ENCODE measurements at regions not wholly inside any gene's neighbourhood (a gene's known extent, or its start where the extent isn't known, plus 50 kb on each side); places are given as distances from the start of the nearest gene placed in this dataset.

GRCh38 chr10:8577686-8578085 is 523.2 kb downstream of the GATA3 start:
- DNase-seq: peak; percentile 85

DNA sequence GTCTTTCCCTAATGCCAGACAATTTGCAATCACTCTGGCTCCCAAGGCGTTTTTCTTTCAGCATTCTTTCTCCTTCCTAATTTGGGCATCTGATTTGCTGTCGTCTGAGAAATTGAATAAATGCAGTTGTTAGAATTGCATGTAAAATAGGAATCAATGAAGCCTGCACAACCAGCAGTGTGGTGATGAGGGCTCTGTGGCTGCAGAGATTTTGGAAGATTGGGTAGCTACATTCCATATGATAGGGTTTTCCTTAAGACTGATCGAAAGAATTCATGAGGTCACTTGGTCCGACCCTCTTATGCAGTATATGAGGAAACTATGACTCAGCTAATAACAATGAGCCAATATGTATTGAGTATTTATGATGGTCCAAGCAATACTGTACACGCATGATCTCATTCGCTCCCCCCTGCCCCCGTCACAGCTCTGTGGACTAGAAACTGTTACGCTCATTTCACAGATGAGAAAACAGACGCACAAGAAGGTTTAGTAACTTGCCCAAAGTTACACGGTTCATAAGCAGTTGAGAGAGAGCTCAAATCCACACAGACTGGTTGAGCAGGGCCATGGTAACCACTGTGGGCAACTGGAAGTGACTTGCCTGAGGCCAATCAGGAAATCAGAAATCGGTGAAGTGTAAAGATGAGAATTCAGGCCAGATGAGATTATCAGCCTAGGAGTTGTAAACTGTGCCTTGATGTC is 527.2 kb downstream of the GATA3 start:
- no peak for DNase-seq

DNA sequence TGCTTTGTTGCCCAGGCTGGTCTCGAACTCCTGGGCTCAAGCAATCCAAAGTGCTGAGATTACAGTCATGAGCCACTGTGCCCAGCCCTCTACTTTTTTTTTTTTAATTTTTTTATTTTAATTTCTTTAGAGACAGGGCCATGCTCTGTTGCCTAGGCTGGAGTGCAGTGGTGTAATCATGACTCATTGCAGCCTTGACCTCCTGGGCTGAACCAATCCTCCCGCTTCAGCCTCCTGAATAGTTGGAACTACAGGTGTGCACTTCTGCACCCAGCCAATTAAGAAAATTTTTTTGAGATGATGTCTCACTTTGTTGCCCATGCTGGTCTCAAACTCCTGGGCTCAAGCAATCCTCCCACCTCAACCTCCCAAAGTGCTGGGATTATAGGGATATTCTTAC is 528.6 kb downstream of the GATA3 start:
- DNase-seq: no peak

- DNase-seq: no peak
Measured at GRCh38 chr10:8584666-8585065, 530.2 kb downstream of the GATA3 start.

GRCh38 chr10:8586504-8586903 is 532.0 kb downstream of the GATA3 start:
- no peak for DNase-seq

DNA sequence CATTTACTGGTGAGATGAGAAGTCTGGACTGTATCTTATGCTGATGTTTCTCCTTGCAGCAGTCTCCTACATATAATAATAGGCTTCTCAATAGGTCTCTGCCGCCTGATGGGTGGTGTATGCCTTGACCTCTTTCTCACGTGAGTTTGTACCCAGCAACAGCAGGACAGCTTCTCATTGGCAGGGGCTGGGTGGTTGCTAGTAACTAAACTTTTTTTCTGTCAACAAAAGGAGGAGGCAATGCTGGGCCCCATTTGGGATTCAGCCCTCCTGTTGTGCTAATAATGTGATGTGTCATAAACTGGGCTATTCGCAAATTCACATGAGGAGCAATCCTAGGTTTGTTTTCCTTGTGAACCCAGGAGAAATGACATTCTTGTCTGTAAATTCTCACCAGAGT is 533.6 kb downstream of the GATA3 start:
- no peak for DNase-seq

GRCh38 chr10:8590518-8590917 is 536.0 kb downstream of the GATA3 start:
- no peak for DNase-seq

DNA sequence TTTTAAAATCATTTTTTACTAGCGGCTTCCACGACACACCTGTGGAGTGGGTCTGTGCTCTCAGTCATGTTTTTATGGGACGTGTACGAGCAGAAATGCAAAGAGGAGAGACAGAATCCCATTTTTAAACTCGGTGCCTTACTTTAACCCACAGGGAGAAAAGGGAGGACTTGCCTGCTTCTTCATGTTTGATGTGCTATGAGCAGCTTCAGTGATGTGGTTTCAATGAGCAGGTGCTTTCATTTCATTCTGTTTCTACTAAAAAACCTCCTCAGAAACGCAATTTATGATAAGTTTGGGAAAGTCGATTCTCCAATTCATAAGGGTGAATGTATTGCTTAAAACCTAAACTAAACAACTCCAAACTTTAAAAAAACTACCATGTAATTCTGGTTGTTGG is 537.2 kb downstream of the GATA3 start:
- no peak for DNase-seq

GRCh38 chr10:8594176-8594575 is 539.7 kb downstream of the GATA3 start:
- no peak for DNase-seq

GRCh38 chr10:8594711-8595110 is 540.2 kb downstream of the GATA3 start:
- DNase-seq: no peak

DNA sequence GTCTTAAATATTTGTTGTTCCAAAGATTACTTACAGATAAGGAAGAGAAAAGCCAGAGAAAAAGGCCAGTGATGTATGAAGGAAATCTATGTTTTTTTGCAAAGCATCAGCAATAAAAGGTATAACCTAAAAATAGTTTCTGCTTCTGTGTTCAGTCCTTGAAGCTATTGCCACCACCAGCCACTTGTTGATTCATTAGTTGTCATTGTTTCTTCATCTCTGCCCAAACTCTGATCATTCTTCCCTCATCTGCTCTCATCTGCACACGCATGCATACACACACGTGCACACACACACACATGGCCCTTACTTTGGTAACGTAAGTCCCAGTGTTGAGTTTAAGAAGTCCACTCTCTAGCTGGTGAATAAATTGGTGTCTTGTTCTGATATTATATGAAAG is 540.7 kb downstream of the GATA3 start:
- DNase-seq: no peak

- DNase-seq: no peak
Measured at GRCh38 chr10:8596929-8597472, 542.5 kb downstream of the GATA3 start.

DNA sequence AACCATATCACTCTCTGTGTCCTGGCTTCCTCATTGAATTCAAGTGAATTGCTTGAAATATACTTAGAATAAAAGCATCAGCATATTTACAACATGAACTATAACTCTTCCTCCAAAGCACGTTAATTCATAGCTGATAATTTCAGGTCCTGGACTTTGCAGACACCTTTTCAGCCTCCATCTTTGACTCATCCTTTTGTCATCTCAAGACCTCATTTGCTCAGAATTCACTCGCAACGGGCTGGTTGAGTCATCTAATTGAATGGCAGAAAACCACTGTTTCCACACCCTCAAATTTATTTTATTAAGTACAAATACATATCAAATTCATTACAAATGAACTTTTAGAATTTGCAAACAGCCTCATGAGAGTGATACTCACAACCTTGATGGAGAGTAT is 545.7 kb downstream of the GATA3 start:
- peak; percentile 57 for DNase-seq

DNA sequence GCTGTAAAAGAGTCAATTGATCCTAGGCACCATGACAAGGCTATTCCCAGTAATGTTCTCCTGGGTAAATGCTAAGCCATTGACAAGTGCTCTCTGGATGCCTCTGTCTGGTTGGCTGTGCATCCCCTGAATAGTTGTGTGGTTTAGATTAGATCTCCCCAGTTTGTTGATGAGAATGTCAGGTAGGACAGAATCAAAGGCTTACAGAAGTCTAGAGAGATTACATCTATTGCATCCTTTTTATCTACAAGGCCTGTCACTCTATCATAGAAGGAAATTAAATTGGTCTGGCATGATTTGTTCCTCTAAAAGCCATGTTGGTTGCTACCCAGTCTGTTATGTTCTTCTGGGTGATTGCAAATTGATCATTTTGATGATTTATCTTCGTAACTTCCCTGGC is 548.3 kb downstream of the GATA3 start:
- no peak for DNase-seq

GRCh38 chr10:8614054-8614565 is 559.6 kb downstream of the GATA3 start:
- DNase-seq: no peak

DNA sequence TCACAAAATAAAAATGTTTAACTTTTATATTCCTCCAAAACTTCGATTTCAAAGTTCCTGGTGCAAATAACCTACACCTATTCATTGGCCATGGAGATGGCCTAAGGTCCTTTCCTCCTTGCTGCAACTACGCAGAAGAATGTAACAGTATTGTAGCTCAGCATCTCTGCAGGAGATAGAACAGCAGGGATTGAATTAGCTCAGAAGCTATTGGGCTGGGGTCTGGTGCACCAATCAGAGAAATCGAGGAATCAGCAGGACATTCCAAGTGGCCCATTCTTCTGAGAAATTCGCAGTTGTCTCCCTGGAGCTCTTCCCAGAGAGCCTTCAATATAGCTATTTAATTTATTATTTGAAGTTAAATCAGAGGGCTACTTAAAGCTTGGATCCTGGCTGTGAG is 560.6 kb downstream of the GATA3 start:
- no peak for DNase-seq

DNA sequence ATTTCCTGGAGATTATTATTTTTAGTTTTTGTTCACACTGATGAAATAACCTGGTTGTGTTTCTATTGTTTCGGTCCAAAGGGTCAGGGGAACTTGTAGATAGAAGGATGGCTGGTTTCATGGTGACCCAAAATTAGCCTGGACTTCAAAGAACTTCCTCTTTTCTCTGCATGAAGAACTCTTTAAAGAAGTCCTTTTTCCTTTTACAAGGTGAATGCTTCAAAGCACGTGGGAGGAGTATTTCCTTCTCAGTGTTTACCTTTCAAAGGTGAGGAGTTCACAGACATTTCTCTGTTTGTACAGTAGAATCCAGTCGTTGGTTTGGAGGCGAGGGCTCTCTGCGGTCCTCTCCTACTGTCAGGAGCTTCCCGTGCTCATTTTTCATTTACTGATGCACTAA is 561.7 kb downstream of the GATA3 start:
- DNase-seq: no peak

DNA sequence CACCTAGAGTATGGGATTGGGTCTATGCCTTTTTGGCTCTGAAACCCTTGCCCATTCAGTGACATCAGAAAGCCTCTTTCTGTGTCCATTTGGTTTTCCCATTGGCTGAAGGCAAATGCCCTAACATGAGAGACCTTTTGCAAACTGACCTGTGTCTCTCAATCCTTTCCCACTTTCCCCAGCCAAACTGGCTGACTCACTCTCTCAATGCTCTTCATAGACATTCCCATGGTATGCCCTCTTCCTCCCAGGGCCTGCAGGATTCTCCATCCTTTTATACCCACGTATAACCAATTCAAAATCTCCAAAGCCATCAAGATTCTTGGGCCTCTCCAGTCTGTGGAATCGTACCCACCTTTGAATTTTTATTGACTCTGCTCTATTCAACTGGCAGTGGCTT is 563.3 kb downstream of the GATA3 start:
- no peak for DNase-seq

- DNase-seq: peak; percentile 27
Measured at GRCh38 chr10:8618834-8619233, 564.3 kb downstream of the GATA3 start.

- no peak for DNase-seq
Measured at GRCh38 chr10:8628351-8628750, 573.9 kb downstream of the GATA3 start.

- no peak for DNase-seq
Measured at GRCh38 chr10:8633909-8634308, 579.4 kb downstream of the GATA3 start.

- DNase-seq: no peak
Measured at GRCh38 chr10:8636371-8636770, 581.9 kb downstream of the GATA3 start.

DNA sequence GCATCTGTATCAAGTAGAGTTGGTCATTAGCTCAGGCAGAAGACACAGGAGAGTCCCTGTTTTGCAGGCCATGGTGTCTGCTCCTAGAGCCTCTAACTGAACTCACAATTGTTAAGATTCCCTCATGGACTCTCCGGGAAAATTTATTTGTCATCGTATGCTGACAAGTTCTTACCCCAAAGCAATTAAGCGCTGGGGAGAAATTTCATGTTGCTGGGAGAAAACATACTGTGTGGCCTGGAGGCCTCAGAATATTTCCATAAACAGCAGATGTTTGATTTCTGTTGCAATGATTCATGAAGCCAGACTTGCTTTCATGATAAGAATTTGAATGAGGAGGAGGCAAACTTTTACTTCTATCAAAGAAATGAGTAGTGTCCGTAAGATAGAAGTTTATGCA is 583.2 kb downstream of the GATA3 start:
- DNase-seq: no peak

DNA sequence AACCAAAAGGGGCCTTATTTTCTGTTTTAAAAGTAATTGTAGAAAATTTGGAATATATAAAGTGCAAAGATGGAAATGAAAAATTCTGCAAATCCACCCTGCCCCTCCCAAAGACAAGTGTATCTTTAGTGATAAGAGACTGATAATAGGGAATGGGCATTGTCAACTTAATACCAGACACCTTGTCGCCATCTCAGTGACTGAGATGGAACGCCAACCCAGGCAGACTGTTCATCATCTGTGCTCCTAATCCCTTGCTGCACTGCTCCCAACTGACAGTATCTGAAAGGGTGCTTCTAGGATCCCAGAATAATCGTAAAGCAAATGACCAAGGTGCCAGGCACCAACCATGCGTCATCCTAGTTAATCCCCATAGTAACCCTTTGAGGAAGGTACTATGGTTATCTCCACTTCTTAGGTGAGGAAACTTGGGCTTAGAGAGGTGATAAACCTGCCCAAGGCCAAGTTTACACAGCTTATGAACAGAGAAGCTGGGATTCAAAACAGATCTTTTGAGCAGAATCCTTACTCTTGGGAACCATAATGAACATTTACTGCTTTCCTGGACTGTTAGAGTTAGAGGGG is 583.7 kb downstream of the GATA3 start:
- no peak for DNase-seq
